NB4 (cell line): ENCODE measurements at regions not wholly inside any gene's neighbourhood (a gene's known extent, or its start where the extent isn't known, plus 50 kb on each side); places are given as distances from the start of the nearest gene placed in this dataset.

Experiments
- DNase-seq: peaks from one replicate; pipeline ENCODE4 v3.0.0; 2010; ENCODE audit warnings: low read depth
- H3K4me3 ChIP-seq: one replicate; pipeline ENCODE4 v1.5.1; 2011; ENCODE audit warnings: mild to moderate bottlenecking, low read depth, low read length, moderate library complexity
- MYC ChIP-seq: IDR thresholded peaks from 2 replicates; pipeline ENCODE4 v1.6.1; 2011; ENCODE audit warnings: low read depth, low read length
- POLR2A ChIP-seq: IDR thresholded peaks from 2 replicates; pipeline ENCODE4 v1.6.1; 2011; ENCODE audit warnings: mild to moderate bottlenecking; ENCODE audit not compliant: insufficient read length; ENCODE audit errors: extremely low read depth
- TF ChIP-seq, protein P1 (sequence below): IDR thresholded peaks from one replicate; pipeline ENCODE4 v1.5.1; 2012; ENCODE audit warnings: low read depth, low read length
- TF ChIP-seq, protein P2 (sequence below): IDR thresholded peaks from 2 replicates; pipeline ENCODE4 v1.6.1; 2011; ENCODE audit warnings: low read depth, low read length

DNA sequence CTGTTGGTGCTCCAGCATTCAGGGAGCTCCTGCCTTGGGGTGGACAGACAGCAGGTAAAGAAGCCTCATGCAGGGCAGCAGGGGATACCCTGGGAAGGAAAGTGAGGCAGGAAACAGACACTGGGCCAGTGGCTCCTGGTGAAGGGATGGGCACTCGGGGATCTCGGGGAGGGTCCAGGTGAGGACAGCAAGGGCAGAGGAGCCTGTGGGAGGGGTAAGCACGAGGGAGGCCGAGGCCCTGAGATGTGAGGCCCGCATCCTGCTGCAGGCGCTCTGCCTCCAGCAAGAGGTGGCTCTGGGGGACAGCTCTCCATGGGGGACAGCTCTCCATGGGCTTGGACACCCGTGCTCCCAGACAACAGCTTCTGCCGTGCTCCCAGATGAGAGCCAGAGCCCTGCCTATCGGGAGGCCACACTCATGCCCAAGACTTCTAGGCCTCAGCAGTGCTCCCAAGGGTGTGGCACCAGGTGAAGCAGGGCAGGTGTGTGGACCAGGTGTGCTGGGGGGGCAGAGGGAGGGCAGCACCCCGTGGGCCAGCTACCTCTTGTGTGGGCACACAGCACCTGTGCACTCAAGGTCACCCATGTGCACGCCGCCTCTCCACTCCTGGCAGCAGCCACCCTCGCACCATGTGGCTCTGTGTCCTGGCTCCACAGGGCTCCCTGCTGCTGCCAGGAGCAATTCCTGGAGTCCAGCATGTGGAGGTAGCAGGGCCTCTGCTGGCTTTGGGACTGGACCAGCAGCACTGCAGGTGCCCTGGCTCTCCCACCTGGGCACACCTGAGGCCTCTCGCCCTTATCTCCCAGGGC is 93.6 kb upstream of the INSIG1 start:
- H3K4me3 ChIP-seq: no peak overlapping the region
- DNase-seq: no peak
- TF ChIP-seq, protein P1, sequence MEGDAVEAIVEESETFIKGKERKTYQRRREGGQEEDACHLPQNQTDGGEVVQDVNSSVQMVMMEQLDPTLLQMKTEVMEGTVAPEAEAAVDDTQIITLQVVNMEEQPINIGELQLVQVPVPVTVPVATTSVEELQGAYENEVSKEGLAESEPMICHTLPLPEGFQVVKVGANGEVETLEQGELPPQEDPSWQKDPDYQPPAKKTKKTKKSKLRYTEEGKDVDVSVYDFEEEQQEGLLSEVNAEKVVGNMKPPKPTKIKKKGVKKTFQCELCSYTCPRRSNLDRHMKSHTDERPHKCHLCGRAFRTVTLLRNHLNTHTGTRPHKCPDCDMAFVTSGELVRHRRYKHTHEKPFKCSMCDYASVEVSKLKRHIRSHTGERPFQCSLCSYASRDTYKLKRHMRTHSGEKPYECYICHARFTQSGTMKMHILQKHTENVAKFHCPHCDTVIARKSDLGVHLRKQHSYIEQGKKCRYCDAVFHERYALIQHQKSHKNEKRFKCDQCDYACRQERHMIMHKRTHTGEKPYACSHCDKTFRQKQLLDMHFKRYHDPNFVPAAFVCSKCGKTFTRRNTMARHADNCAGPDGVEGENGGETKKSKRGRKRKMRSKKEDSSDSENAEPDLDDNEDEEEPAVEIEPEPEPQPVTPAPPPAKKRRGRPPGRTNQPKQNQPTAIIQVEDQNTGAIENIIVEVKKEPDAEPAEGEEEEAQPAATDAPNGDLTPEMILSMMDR: no peak
- TF ChIP-seq POLR2A: no peak
- TF ChIP-seq MYC: no peak

DNA sequence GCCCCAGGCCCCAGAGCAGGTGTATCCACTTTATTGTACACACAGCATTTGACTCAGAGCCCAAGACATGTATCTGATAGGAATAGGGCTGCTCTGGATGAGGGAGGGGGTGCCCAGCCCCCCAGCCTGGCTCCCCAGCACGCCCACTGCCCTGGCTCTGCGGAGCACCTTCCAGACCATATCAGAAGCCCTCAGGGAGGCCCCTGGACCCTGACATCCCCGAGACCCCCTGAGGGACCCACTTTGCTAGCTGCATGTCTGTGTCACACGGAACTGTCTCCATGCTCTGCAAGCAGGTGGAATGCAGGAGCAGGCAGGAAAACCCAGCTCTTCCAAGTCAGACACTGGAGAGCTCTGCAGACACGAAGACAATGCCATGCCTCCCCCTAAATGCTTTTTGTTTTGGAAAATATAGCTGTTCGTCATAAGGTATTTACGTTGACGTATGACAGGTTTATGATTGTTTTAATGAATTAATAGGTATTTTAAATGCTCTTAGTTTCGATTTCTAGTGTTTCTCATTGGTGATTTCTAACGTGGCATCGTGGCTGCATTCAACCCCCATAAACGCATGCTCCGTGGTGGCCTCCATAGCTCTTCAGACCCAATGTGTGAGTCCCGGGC is 92.8 kb upstream of the INSIG1 start:
- no peak overlapping the region for H3K4me3 ChIP-seq
- no peak for TF ChIP-seq MYC
- TF ChIP-seq, protein P2, sequence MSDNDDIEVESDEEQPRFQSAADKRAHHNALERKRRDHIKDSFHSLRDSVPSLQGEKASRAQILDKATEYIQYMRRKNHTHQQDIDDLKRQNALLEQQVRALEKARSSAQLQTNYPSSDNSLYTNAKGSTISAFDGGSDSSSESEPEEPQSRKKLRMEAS: no peak
- peak; percentile 67 for TF ChIP-seq POLR2A
- no peak for DNase-seq

DNA sequence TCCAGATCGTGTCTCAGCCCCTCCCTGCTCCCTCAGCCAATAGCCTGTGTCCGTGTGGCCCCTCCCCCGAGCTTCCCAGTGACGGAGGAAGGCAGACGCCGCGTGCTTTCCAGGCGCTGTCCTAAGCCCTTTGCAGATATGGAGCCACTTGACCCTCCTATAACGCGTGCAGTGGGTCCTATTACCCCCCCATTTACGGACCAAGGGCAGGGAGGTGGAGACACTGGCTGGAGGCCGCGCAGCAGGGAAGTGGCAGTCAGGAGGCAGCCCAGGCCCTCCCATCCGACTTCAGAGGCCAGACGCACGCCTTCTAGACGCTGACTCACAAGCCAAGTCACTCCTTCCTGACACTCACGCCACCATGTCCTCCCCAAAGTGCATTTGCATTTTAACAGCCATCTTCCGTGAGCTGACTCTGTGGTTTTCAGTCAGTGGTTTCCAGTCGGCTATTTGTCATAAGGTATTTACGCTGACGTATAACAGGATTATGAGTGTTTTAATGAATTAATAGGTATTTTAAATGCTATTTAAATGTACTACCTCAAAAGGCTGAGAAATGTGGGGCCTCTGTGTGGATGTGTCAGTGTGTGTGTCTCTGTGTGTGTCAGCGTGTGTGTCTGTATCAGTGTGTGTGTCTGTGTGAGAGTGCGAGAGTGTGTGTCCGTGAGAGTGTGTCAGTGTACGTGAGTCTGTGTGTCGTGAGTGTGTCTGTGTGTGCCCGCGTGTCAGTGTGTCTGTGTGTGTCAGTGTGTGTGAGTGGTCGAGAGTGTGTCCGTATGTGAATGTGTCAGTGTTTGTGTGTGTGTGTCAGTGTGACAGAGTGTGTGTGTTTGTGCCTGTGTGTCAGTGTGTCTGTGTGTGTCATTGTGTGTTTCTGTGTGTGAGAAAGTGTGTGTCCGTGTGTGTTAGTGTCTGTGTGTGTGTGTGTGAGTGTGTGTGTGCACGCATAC is 92.0 kb upstream of the INSIG1 start:
- TF ChIP-seq, protein P1: no peak
- TF ChIP-seq, protein P2: peak; percentile 96
- TF ChIP-seq POLR2A (peak; percentile 28), MYC (peak; percentile 93)
- peak; percentile 100 for DNase-seq
- H3K4me3 ChIP-seq: peak overlapping the region; percentile 61

DNA sequence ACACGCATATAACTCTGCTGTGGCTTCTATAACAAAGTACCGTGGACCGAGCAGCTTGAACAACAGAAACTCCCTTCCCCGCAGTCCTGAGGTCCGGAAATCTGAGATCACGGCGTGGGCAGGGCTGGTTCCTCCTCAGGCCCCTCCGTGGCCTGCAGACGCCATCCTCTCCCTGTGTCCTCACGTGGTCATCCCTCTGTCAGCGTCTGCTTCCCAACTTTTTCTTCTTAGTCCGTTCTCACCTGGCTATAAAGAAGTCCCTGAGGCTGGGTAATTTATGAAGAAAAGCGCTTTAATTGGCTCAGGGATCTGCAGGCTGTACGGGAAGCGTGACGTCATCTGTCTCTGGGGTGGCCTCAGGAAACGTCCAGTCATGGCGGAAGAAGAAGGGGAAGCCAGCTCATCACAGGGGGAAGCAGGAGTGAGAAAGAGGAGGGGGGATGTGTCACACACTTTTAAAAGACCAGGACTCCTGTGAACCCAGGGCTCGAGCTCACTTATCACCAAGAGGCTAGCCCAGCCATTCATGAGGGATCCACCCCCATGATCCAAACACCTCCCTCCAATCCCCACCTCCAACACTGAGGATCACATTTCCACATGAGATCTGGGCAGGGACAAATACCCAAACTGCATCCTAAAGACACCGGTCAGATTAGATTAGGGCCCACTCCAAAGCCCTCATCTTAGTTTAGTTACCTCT is 91.2 kb upstream of the INSIG1 start:
- peak overlapping the region; percentile 61 for H3K4me3 ChIP-seq
- peak; percentile 56; the same call in 1 of the 2 replicates for TF ChIP-seq MYC
- TF ChIP-seq, protein P2: peak; percentile 69
- TF ChIP-seq, protein P1: no peak
- peak; percentile 95 for DNase-seq

DNA sequence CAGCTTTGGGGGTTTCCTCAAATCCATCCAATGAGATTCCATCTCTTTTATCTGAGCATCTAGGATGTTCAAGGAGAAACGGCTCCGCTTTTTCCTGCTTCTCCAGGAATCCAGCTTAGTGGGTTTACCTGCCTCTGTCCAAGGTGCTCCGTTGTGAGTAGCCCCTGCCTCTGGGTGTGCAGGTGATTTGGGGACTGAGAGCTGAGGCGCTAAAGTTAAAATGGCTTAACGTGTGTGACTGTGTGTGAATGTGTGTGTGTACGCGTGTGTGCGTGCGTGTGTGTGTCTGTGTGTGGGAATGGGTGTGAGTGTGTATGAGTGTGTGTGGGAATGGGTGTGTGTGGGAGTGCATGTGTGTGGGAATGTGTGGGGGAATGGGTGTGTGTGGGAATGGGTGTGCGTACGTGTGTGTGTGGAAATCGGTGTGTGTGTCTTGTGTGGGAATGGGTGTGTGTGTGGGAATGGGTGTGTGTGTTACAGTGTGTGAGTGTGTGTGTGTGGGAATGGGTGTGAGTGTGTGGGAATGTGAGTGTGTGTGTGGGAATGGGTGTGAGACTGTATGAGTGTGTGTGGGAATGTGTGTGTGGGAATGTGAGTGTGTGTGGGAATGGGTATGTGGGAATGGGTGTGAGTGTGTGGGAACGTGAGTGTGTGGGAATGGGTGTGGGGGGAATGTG is 90.2 kb upstream of the INSIG1 start:
- H3K4me3 ChIP-seq: no peak overlapping the region
- no peak for DNase-seq
- no peak for TF ChIP-seq MYC
- TF ChIP-seq, protein P2: no peak
- no peak for TF ChIP-seq POLR2A
- TF ChIP-seq, protein P1: no peak
